ENCODE measurements at regions not wholly inside any gene's neighbourhood (a gene's known extent, or its start where the extent isn't known, plus 50 kb on each side); places are given as distances from the start of the nearest gene placed in this dataset.

DNA sequence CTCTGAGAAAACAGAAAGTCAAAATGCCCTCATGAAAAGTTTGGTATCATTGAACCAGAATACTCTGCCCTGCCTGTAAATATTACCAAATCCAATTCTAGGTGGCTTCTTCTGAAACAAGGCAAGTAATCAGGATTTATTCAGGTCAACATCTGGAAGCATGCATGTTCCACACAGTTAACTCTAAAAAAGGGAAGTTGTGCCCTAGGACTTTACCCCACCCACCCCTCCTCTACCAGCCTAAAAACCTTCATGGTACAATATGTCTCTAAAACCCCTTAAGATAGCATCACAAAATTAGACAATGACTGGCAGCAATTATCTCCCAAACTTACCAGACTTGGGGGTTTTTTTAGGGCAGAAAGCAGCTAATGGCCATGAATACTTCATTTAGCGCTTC lies 414.8 kb upstream of the SLC30A5 start:
- TF ChIP-seq, protein P1, sequence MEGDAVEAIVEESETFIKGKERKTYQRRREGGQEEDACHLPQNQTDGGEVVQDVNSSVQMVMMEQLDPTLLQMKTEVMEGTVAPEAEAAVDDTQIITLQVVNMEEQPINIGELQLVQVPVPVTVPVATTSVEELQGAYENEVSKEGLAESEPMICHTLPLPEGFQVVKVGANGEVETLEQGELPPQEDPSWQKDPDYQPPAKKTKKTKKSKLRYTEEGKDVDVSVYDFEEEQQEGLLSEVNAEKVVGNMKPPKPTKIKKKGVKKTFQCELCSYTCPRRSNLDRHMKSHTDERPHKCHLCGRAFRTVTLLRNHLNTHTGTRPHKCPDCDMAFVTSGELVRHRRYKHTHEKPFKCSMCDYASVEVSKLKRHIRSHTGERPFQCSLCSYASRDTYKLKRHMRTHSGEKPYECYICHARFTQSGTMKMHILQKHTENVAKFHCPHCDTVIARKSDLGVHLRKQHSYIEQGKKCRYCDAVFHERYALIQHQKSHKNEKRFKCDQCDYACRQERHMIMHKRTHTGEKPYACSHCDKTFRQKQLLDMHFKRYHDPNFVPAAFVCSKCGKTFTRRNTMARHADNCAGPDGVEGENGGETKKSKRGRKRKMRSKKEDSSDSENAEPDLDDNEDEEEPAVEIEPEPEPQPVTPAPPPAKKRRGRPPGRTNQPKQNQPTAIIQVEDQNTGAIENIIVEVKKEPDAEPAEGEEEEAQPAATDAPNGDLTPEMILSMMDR (conservative IDR thresholded peaks at IDR 0.05) = no peak
- TF ChIP-seq ZFX (IDR thresholded peaks at IDR 0.05) = no peak
